GM12891 (cell line): ENCODE measurements at regions not wholly inside any gene's neighbourhood (a gene's known extent, or its start where the extent isn't known, plus 50 kb on each side); places are given as distances from the start of the nearest gene placed in this dataset.

Experiments used
- POLR2A ChIP-seq: IDR thresholded peaks from 2 replicates; pipeline ENCODE4 v1.6.1; 2011; ENCODE audit warnings: low read depth, low read length, control low read depth
- POLR2AphosphoS5 ChIP-seq: IDR thresholded peaks from 2 replicates; pipeline ENCODE4 v1.6.1; 2011; ENCODE audit warnings: low read depth, low read length, control low read depth
- POU2F2 ChIP-seq: IDR thresholded peaks from 2 replicates; pipeline ENCODE4 v1.6.1; 2011; ENCODE audit warnings: low read depth, mild to moderate bottlenecking, control low read depth, low read length, moderate library complexity
- SPI1 ChIP-seq: IDR thresholded peaks from 2 replicates; pipeline ENCODE4 v1.6.1; 2011; ENCODE audit warnings: low read depth, low read length, control low read depth
- TAF1 ChIP-seq: IDR thresholded peaks from 2 replicates; pipeline ENCODE4 v1.6.1; 2011; ENCODE audit warnings: low read depth, low read length, control low read depth

DNA sequence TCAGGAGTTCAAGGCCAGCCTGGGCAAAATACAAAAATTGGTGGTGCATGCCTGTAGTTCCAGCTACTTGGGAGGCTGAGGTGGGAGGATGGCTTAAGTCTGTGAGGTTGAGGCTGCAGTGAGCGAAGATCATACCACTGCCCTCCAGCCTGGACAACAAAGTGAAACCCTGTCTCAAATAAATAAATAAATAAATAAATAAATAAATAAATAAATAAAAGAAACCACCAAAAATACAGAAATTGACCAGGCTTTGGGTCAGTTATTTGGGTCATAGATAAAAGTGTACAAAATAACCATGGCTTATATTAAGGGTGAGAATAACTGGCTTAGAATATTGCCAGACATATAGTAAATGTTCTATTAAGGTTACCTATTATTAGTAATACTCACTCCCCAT is 129.2 kb downstream of the NEUROD6 start:
- TF ChIP-seq POLR2AphosphoS5 (no peak), TAF1 (no peak), POU2F2 (no peak), POLR2A (no peak), SPI1 (no peak)
